GM18867 (cell line): ENCODE measurements at regions not wholly inside any gene's neighbourhood (a gene's known extent, or its start where the extent isn't known, plus 50 kb on each side); places are given as distances from the start of the nearest gene placed in this dataset.

Source experiments
- ATAC-seq: cut with Tn5 transposase; IDR thresholded peaks from one replicate; pipeline ENCODE4 v1.9.1; 2021; ENCODE audit warnings: mild to moderate bottlenecking, moderate library complexity; ENCODE audit not compliant: unreplicated experiment

DNA sequence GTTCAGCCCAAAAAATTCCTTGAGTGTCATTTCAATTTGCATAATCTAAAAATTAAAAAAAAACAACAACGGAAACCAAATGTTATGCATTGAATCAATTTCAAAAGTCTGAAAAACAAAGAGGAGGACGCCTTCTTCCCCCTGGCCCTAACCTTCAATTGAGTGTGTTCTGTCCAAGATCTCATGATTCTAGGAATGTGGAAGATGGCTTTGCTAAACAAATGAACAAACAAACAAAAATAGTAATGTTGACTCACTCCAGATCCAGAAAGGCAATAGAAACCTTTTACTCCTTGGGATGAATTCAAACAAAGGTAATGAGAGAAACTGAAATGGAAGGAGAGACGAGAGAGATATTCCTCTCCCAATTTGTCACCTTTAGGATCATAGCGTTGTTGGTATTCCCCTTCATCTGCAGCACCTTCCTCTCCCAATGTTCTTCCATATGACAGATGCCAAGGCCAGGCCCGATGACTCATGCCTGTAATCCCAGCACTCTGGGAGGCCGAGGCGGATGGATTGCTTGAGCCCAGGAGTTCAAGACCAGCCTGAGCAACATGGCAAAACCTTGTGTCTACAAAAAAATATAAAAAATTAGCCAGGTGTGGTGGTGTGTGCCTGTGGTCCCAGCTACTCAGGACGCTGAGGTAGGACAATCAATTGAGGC, 109.2 kb upstream of the ADGRF1 start:
- no peak for ATAC-seq

DNA sequence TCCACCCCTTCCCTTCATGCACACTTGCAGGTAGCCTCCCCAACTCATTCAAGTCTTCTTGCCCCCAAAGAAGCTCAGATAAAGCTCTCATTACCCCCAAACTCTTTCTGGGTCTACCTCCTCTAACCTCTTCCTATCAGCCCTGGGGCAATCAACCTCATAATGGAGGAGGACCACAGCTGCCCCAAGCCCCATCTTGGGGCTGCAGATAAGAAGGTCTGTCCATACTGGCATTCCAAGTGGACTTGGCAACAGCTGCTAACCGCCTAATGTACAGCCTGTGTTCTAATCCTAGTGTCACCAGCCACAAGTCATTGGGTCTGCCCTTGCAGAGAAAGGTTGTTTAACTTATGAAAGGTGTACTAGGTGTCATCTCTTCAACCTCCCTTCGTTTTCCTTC, 107.4 kb upstream of the ADGRF1 start:
- ATAC-seq, result no peak

DNA sequence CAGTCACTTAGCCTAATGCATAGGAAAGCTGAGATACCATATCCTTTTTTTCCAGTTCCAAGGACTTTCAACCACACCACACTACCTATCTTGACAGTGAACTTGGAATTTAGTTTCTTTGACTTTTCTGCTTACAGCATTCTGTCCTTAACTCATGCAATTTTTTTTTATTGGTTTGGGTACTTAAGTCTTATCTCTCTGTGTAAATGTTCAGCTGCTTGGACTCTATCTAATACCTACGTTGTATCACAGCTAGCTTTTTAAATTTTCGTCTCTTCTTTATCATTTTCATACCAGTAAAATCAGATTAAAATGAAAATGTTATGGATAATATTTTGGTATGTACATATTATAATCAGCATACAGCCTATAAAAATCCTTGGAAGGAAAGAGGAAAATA, 106.9 kb upstream of the ADGRF1 start:
- ATAC-seq, result no peak

DNA sequence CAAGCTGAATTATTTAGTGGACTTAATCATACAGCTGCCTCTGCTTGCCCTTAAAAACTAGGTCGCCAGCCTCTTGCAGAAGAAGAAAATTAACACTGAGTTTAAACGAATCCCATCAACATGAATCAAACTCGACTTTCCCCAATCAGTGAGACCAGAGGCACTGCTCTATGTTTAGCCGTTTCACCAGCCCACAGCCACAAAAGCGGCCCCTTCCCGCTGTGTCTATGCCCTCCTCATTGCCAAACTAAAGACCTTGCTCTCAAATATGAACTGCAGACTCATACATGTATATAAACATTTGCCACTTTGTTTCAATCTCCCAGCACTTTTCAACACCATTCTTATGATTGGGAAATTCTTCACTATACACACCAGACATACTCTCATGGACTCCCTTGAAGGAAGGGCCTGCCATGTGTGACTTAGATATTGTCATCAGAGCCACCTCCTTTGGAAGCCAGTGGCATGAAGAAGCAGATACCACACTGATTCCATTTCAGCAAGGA, 105.8 kb upstream of the ADGRF1 start:
- no peak for ATAC-seq

DNA sequence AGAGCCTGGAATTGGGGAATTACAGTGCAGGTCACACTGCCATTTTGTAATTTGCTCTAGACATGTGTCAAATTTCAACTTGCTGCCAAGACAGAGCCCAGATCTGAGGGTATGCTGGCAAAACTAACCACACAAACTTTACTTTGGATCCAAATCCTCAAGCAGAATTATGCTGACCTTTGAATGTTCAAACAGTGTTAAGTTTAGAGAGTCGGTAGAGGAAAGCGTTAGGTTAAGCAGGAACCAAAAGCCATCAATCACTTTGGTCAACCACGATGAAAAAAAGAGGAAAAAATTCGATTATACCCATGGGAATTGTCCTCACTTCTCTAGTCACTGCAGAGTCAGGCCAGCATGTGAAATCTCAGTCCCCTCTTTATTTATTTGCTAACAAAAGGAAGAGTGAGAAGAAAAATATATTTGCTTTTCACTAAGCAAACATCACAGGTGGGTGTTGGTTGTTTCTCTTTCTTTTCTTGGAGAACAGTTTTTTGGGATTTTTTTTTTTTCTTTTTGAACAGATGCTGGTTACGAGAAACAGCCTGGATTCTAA, 105.1 kb upstream of the ADGRF1 start:
- no peak for ATAC-seq

DNA sequence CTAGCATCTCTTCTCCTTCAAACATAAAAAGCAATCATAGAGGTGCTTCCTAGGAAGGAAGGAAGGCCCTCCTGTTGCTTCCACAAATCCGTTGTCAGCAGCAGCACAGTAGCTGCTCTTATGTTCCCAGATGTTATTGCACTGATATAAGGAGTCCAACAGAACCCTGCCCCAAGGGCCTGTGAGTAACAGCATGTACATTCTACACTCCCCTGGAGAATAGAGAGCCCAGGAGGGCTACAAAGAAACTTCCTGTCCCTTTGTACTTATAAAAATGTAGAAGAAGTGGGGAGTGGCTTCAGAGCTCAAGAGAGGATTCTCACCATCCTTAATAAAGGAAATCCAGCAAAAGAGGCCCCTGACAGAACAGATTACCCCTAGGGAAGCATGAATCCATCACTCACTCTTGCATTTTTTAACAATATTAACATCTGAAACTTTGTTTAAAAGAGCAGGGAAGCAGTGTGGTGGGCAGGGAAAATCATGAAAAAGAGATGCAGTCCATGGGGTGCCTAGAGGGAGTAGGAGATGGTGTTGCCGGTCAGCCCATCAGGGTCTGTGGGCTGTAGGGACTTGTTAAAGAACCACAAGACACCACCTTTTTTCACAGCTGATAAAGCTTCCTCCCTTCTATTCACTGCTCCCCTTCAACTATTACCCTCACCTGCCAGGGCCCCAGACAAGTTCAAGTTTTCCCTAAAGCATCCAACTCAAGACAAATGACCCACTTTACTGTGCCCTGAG, 104.5 kb upstream of the ADGRF1 start:
- ATAC-seq, result no peak

DNA sequence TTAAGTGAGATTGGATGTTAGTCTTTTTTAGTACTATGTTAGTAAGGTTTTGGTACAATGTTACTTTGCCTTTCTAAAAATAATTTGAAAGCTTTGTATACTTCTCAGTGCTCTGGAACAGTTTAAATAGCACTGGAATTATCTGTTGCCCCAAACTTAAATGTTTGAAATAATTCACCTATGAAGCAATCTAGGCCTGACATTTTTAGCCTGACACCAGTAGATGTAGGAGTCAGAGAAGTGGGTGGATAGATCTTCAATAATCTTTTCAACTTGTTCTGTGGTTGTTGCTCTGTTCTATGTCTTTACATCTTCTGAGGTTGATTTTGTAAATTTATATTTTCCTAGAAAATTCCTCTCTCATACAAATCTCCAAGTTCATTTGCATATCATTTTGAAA, 103.1 kb upstream of the ADGRF1 start:
- no peak for ATAC-seq

DNA sequence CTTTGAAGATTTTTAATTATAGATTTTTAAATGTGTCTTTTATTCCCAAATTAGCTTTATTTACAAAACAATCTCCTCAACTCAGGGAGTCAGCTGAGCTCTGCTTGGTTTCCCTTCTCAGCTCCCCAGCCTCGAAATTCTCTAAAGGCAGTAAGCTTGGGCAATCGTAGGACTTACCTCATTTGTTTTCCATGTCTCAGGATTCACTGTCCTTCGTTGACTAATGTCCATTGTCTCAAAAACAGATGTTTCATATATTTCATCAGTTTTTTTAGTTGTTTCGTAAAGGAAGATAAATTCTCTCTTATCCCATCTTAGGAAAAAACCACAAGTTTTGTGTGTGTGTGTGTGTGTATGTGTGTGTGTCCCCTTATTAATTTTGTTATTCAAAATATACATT, 102.2 kb upstream of the ADGRF1 start:
- ATAC-seq, result no peak

DNA sequence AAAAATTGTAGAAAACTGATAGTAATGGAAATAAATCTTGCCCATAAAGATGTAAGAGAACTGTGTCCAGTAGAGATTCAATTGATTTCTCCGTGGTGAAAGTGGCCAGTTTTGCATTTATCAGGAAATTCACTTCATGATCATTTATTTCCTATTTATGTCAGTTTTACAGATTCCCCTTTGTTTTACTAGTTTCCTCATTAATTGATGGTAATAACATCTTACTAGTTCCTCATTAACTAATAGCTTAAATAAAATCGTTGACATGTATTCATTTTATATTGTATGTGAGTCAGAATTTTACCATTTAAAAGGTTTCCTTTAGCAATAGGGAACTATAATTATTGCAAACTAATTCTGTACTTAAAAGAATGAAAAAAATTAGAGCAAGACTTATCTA, 99.8 kb upstream of the ADGRF1 start:
- ATAC-seq, result no peak

DNA sequence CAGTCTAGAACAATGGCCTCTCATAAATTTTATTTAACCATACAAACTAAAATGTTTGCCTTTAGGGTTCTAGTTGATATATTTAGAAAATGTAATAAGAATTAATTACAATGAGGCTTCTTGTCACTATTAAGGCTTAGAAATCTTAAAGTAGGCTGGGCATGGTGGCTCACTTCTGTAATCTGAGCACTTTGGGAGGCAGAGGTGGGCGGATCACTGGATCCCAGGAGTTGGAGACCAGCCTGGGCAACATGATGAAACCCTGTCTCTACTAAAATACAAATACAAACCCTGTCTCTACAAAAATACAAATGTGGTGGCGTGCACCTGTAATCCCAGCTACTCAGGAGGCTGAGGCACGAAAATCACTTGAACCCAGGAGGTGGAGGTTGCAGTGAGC, 99.0 kb upstream of the ADGRF1 start:
- ATAC-seq, result no peak

DNA sequence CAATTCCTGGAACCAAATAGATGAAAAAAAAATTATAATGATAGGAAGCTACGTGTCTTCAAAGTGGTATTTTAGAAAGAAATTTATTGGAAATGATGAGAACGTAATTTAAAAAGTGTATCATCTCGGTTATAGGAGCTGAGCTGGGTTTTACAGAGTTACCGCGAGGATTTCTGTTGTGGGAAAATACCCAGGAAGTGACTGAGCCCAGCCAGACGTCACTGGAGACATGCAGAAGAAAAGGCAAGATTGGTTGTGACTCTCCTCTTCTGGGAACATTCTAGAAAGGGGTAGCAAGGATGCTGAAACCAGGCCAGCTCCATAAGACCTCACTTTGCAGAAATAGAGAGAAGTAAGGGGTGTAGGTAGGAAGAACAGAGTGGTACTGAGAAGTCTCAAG, 95.9 kb upstream of the ADGRF1 start:
- ATAC-seq, result no peak

DNA sequence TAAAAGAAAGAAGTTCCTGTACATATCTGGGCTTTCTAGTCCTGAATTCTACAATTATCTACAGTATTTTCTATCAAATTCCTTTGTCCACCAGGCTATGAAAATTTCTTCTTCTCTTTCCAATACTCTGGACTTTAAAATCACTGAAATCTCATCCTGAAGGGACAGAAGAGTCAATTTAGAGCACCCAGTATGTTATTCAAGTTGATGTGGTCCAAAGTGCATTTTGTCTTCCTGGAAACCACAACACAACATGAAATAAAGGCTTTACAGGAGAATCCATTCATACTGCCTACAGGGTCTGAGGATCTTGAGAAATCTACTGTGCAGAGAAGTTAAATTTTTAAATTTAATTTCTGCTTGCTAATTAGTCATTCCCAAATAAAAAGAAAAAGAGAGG, 94.9 kb upstream of the ADGRF1 start:
- no peak for ATAC-seq

DNA sequence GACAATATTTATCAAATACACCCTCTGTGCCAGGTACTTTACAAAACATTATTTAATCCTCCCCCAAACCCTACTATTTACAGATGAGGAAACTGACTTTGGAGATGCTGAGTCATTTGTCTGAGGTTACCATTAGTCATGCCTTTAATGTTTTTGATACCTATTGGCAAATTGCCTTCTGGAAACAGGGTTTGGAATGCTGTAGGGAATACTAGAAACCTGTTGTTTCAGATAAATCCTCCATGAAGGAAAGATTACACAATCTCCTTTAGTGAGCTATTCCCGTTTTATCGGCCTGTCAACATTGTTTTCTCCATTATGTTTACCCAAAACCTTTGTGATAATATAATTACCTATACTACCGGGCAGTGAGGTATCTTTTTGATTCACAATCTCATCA, 93.6 kb upstream of the ADGRF1 start:
- ATAC-seq, result no peak

DNA sequence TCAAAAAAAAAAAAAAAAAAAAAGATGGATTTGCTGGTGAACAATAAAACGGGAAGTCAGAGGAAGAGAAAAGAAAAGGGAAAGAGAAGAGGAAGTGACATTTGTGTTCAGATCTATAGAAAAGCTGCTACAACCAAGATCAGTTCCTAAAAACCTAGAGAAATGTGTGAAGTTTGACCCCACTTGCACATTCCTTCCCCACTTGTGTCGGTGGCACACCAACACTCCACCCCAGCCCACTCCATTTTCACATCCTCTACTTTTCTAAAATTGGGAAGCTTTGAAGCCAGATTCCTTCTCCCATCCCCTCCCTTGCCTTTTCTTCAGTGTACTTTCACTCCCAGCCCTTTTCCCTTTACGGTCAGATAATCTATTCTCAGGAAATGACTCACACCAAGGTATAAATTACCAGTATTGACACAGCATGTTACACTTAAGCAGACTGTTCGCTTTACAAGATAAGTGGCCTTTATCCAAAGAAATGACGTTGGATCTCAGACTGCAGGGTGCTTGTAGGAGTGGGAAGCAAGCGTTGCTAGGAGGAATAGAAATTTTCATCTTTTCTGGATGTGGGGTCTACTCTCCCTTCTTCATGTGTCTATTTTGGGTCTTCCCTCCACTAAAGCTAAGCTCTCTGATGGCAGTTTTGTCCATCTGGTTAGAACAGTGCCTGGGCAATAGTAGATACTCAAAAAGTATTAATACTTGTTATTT, 92.5 kb upstream of the ADGRF1 start:
- no peak for ATAC-seq

DNA sequence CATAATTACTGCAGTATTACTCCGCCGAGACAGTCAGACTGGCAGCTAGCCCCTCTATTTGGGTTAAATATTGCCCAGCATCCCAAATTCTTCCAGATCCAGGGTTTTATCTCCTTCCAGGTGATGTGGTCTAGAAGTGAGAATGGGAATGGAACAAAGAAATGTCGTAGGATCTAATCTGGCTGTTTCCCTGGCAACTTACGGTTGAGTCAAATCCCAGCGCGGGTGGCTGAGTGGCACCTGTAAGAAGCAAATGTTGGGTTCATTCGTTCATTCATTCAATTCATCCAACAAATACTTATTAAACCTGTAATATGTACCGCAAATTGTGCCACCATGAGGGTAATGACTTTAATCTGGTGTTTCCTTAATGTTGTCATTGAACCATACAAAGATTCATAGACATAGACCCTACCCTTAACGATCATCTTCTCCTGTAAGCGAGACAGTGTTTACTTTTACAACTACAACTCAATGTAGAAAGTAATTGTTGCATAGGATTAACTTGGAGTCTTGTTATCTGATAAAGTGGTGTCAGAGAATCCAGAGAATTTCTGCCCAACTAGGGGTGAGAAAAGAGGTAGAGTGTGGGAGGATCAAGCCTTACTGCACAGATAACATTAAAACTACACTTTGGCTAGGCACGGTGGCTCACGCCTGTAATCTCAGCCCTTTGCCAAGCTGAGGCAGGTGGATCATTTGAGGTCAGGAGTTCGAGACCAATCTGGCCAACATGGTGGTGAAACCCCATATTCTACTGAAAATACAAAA, 91.3 kb upstream of the ADGRF1 start:
- no peak for ATAC-seq

DNA sequence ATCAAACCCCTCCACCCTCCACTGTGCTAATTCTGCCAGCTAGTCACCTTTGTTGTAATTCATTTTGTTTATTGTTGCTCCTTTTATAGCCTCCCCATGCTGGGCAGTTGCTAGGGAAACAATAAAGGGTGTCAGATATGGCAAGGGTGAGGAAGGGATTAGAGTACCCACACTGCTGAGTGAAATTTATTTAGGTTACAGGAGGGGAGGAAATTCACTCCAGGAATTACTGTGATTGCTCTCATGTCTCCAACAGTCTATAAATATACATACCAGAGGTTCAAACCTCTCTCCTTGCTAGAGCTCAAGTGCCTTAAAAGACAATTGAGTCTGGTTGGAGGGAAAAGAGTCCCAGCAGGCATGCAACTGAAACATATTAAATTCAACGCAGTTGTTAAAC, 90.6 kb upstream of the ADGRF1 start:
- ATAC-seq, result no peak

DNA sequence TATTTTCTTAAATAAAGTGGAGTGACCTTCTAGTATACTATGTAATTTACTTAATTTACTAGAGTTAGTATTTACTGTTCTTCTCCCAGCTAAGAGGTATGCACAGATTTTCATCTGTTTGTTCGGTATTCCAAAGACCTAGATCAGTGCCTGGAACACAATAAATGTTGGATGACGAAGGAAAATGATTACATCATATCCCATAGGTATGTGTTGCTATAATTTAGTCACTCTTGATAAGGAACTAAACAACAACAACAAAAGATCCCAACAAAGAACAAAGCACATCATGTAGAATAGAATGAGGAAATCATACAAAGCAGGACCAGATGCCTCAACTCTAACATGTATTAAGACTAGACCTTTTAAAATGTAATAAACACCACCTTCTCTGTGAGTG, 89.6 kb upstream of the ADGRF1 start:
- no peak for ATAC-seq

DNA sequence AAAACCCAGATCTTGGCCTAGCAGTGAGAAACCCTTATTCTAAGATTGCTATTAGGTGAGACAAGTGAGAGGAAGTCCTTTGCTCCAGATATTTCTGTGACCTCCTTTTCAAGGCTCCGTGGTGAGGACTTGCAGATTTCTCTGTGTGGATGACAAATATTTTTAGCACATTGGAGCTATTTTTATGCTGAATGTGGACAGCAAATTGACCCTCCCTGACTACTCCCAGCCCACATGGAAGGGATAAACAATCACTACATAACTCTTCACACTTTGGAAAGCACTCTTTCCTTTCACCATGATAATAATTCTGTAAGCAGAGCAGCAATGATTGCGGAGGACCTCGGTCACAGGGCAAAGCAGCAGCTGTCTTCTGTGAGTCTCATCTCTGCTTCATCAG, 88.0 kb upstream of the ADGRF1 start:
- ATAC-seq, result no peak

DNA sequence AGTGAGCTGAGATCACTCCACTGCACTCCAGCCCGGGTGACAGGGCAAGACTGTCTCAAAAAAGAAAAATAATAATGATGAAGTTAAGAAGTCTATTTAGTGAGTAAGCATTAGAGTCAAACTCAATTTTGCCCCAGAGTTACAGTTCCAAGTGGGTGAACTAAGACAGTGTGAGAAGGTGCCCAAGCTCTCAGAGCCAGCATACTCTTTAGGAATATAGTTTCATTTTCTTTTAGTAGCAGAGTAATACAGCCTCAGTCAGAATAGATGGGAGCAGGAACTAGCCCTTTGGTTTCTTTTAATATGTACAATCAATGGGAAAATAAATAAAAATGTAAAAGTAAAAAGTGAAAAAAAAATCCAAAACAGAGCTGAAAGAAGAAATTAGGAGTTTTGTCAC, 87.0 kb upstream of the ADGRF1 start:
- ATAC-seq, result no peak

DNA sequence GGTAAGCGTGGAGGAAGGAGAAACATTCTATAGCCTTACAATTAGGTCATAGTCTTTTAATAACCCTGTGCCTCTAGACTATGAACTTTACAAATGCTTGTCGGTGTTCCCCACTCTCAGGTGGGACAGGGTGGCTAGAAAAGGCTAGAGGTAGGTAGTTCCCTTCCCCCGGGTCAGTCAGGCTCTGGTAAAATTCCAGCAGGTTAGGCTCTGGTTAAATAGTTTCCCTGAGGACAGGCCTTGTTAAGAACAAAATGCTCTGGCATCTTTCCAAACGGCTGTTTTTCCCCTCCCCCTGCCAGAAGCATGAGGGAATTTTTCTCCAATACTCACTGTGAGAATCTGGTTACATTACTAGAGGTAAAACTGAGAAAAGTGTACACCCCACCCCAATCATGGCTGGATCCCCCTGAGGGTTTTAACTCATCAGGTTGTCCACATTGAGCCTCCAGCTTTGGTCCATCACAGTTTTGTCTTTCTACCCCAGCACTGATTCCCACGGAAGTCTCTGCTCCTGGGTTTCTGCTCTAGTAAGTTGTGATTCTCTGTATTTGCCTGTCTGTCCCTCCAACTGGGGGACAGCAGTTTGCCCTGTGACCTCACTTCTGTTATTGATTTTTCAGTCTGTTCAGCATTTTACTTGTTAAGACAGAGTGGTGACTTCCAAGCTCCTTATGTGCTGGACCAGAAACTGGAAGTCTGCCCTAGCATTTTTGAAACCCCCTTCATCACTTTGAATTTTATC, 84.7 kb upstream of the ADGRF1 start:
- no peak for ATAC-seq
